OCI-LY1 (cell line): ENCODE measurements at regions not wholly inside any gene's neighbourhood (a gene's known extent, or its start where the extent isn't known, plus 50 kb on each side); places are given as distances from the start of the nearest gene placed in this dataset.
"Not testable (repeated sequence)": the region's sequence is repeated elsewhere in the genome, so short reads cannot be mapped to it uniquely, and the experiment has no call there.

Experiments
- EZH2 ChIP-seq: fragments of 200-600 bp; sonication (generic), shearing (Covaris generic); IDR thresholded peaks from 2 replicates; pipeline ENCODE4 v1.8.0; 2017; ENCODE audit warnings: borderline replicate concordance, mixed run types, mild to moderate bottlenecking, antibody characterized with exemption, low read length, moderate library complexity, mixed read lengths
- TF ChIP-seq, protein P1 (sequence below): fragments of 200-600 bp; sonication (generic), shearing (Covaris generic); IDR thresholded peaks from 2 replicates; pipeline ENCODE4 v1.5.1; 2017; ENCODE audit warnings: mild to moderate bottlenecking, antibody characterized with exemption, low read length, moderate library complexity, mixed read lengths

DNA sequence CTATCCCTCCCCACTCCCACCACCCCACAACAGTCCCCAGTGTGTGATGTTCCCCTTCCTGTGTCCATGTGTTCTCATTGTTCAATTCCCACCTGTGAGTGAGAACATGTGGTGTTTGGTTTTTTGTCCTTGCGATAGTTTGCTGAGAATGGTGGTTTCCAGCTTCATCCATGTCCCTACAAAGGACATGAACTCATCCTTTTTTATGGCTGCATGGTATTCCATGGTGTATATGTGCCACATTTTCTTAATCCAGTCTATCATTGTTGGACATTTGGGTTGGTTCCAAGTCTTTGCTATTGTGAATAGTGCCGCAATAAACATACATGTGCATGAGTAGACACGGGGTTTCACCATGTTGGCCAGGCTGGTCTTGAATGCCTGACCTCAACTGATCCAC is 109.8 kb downstream of the USP22 start:
- TF ChIP-seq, protein P1, sequence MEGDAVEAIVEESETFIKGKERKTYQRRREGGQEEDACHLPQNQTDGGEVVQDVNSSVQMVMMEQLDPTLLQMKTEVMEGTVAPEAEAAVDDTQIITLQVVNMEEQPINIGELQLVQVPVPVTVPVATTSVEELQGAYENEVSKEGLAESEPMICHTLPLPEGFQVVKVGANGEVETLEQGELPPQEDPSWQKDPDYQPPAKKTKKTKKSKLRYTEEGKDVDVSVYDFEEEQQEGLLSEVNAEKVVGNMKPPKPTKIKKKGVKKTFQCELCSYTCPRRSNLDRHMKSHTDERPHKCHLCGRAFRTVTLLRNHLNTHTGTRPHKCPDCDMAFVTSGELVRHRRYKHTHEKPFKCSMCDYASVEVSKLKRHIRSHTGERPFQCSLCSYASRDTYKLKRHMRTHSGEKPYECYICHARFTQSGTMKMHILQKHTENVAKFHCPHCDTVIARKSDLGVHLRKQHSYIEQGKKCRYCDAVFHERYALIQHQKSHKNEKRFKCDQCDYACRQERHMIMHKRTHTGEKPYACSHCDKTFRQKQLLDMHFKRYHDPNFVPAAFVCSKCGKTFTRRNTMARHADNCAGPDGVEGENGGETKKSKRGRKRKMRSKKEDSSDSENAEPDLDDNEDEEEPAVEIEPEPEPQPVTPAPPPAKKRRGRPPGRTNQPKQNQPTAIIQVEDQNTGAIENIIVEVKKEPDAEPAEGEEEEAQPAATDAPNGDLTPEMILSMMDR, result not testable (repeated sequence)
- not testable (repeated sequence) for TF ChIP-seq EZH2
